Inflammatory macrophage treated with lipopolysaccharide for 1 hour (primary cell): ENCODE measurements at regions not wholly inside any gene's neighbourhood (a gene's known extent, or its start where the extent isn't known, plus 50 kb on each side); places are given as distances from the start of the nearest gene placed in this dataset.
"Not testable (repeated sequence)": the region's sequence is repeated elsewhere in the genome, so short reads cannot be mapped to it uniquely, and the experiment has no call there.

Experiments used
- DNase-seq, 2 donors: peaks; one replicate each; pipeline ENCODE4 v3.0.0-alpha.2; 2020 to 2022

GRCh38 chr12:116687888-116688287, 50.0 kb downstream of the SPRING1 start:
- DNase-seq = peak; percentile 44 to 54

- DNase-seq = no peak
These were observed 53.0 kb downstream of the SPRING1 start for GRCh38 chr12:116684891-116685290.

GRCh38 chr12:116677202-116677661, 60.6 kb downstream of the SPRING1 start:
- DNase-seq = peak; percentile 91 to 95

GRCh38 chr12:116675339-116676107, 62.3 kb downstream of the SPRING1 start:
- DNase-seq = no peak

GRCh38 chr12:116674643-116675183, 63.2 kb downstream of the SPRING1 start:
- peak in 1 of 2 donors; percentile 29 for DNase-seq

GRCh38 chr12:116673681-116674111, 64.2 kb downstream of the SPRING1 start:
- no peak for DNase-seq

- no peak for DNase-seq
These were observed 64.9 kb downstream of the SPRING1 start for GRCh38 chr12:116672842-116673516.

- DNase-seq = no peak
These were observed 65.9 kb downstream of the SPRING1 start for GRCh38 chr12:116672010-116672409.

- DNase-seq = no peak
These were observed 67.0 kb downstream of the SPRING1 start for GRCh38 chr12:116670859-116671258.

GRCh38 chr12:116667752-116668151, 70.1 kb downstream of the SPRING1 start:
- no peak for DNase-seq

GRCh38 chr12:116666829-116667228, 71.0 kb downstream of the SPRING1 start:
- not testable (repeated sequence) for DNase-seq

GRCh38 chr12:116666305-116666673, 71.6 kb downstream of the SPRING1 start:
- DNase-seq = no peak

- DNase-seq = no peak
These were observed 72.1 kb downstream of the SPRING1 start for GRCh38 chr12:116665666-116666304.

- no peak for DNase-seq
These were observed 73.8 kb downstream of the SPRING1 start for GRCh38 chr12:116664085-116664484.

- no peak for DNase-seq
These were observed 75.2 kb downstream of the SPRING1 start for GRCh38 chr12:116662612-116663144.

GRCh38 chr12:116661341-116661740, 76.5 kb downstream of the SPRING1 start:
- DNase-seq = no peak

- not testable (repeated sequence) for DNase-seq
These were observed 77.1 kb downstream of the SPRING1 start for GRCh38 chr12:116660740-116661139.

GRCh38 chr12:116659771-116660481, 77.9 kb downstream of the SPRING1 start:
- DNase-seq = no peak

- no peak for DNase-seq
These were observed 79.9 kb downstream of the SPRING1 start for GRCh38 chr12:116657921-116658495.

GRCh38 chr12:116656306-116656705, 81.6 kb downstream of the SPRING1 start:
- no peak for DNase-seq

- DNase-seq = no peak
These were observed 83.6 kb downstream of the SPRING1 start for GRCh38 chr12:116654226-116654743.

- no peak for DNase-seq
These were observed 86.8 kb downstream of the SPRING1 start for GRCh38 chr12:116651089-116651488.
